NB4 (cell line): ENCODE measurements at regions not wholly inside any gene's neighbourhood (a gene's known extent, or its start where the extent isn't known, plus 50 kb on each side); places are given as distances from the start of the nearest gene placed in this dataset.
A peak's percentile ranks its signal among the peaks of the same experiment; 100 is the strongest.
"Not testable (repeated sequence)": the region's sequence is repeated elsewhere in the genome, so short reads cannot be mapped to it uniquely, and the experiment has no call there.

Source experiments
- DNase-seq: peaks from one replicate; pipeline ENCODE4 v3.0.0; 2010; ENCODE audit warnings: low read depth
- H3K4me3 ChIP-seq: one replicate; pipeline ENCODE4 v1.5.1; 2011; ENCODE audit warnings: mild to moderate bottlenecking, low read depth, low read length, moderate library complexity
- CTCF ChIP-seq: IDR thresholded peaks from one replicate; pipeline ENCODE4 v1.5.1; 2012; ENCODE audit warnings: low read depth, low read length
- MAX ChIP-seq: IDR thresholded peaks from 2 replicates; pipeline ENCODE4 v1.6.1; 2011; ENCODE audit warnings: low read depth, low read length
- MYC ChIP-seq: IDR thresholded peaks from 2 replicates; pipeline ENCODE4 v1.6.1; 2011; ENCODE audit warnings: low read depth, low read length
- POLR2A ChIP-seq: IDR thresholded peaks from 2 replicates; pipeline ENCODE4 v1.6.1; 2011; ENCODE audit warnings: mild to moderate bottlenecking; ENCODE audit not compliant: insufficient read length; ENCODE audit errors: extremely low read depth

- DNase-seq, result no peak
- TF ChIP-seq CTCF, result no peak
- no peak for TF ChIP-seq MAX
- TF ChIP-seq POLR2A, result no peak
- no peak for TF ChIP-seq MYC
- no peak overlapping the region for H3K4me3 ChIP-seq
Observed at GRCh38 chr5:121485281-121485680, 366.4 kb upstream of the FTMT start.

- not testable (repeated sequence) for DNase-seq, H3K4me3 ChIP-seq
Observed at GRCh38 chr5:121485999-121486398, 365.7 kb upstream of the FTMT start.

- TF ChIP-seq MAX (no peak), CTCF (no peak), POLR2A (no peak), MYC (no peak)
- H3K4me3 ChIP-seq, result no peak overlapping the region
- DNase-seq, result peak; percentile 10
Observed at GRCh38 chr5:121489972-121490371, 361.7 kb upstream of the FTMT start.

GRCh38 chr5:121497176-121497575, 354.5 kb upstream of the FTMT start:
- H3K4me3 ChIP-seq, result no peak overlapping the region
- no peak for DNase-seq
- TF ChIP-seq MYC (no peak), MAX (no peak), CTCF (no peak), POLR2A (no peak)

GRCh38 chr5:121500310-121500709, 351.4 kb upstream of the FTMT start:
- no peak for TF ChIP-seq POLR2A
- no peak for TF ChIP-seq MYC
- TF ChIP-seq CTCF, result no peak
- no peak for TF ChIP-seq MAX
- no peak overlapping the region for H3K4me3 ChIP-seq
- DNase-seq, result no peak

- peak; percentile 6 for DNase-seq
- no peak overlapping the region for H3K4me3 ChIP-seq
- no peak for TF ChIP-seq CTCF
- no peak for TF ChIP-seq POLR2A
- no peak for TF ChIP-seq MYC
- TF ChIP-seq MAX, result no peak
Observed at GRCh38 chr5:121503111-121503840, 348.4 kb upstream of the FTMT start.
